ENCODE measurements at regions not wholly inside any gene's neighbourhood (a gene's known extent, or its start where the extent isn't known, plus 50 kb on each side); places are given as distances from the start of the nearest gene placed in this dataset.
"Not testable (repeated sequence)": the region's sequence is repeated elsewhere in the genome, so short reads cannot be mapped to it uniquely, and the experiment has no call there.

DNA sequence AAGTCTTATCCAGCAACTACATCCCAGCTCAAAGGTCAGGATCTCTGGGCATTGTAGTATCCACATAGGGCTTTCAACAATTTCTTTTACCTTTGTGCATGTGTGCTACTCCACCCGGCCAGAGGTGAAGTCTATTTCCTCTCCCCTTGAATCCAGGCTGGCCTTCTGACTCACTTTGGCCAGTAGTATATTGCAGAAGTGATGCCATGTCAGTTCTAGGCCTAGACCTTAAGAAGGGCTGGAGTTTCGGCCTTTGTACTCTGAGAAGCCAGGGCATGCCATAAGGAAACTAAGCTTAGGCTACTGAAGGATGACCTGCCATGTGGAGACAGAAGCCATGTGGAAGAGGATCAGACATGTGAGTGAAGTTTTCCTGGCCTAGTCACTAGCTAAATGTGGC, 191.2 kb upstream of the ATP6AP2 start:
- H3K27ac ChIP-seq (ENCODE audit: low read length), result no peak overlapping the region
- H3K36me3 ChIP-seq (ENCODE audit: insufficient read depth, low read length), result no peaks in the 10 kb centered on the region
- no peak overlapping the region for H3K9ac ChIP-seq (ENCODE audit: low read depth, low read length)
- H4K20me1 ChIP-seq (ENCODE audit: insufficient read depth, low read length), result no peaks in the 10 kb centered on the region
- no peak overlapping the region for H3K4me2 ChIP-seq (ENCODE audit: insufficient read depth, low read length)
- no peaks in the 10 kb centered on the region for H3K79me2 ChIP-seq (ENCODE audit: insufficient read depth, low read length)
- H3K4me1 ChIP-seq (ENCODE audit: insufficient read depth, low read length), result no peaks in the 10 kb centered on the region
- TF ChIP-seq, protein P1, sequence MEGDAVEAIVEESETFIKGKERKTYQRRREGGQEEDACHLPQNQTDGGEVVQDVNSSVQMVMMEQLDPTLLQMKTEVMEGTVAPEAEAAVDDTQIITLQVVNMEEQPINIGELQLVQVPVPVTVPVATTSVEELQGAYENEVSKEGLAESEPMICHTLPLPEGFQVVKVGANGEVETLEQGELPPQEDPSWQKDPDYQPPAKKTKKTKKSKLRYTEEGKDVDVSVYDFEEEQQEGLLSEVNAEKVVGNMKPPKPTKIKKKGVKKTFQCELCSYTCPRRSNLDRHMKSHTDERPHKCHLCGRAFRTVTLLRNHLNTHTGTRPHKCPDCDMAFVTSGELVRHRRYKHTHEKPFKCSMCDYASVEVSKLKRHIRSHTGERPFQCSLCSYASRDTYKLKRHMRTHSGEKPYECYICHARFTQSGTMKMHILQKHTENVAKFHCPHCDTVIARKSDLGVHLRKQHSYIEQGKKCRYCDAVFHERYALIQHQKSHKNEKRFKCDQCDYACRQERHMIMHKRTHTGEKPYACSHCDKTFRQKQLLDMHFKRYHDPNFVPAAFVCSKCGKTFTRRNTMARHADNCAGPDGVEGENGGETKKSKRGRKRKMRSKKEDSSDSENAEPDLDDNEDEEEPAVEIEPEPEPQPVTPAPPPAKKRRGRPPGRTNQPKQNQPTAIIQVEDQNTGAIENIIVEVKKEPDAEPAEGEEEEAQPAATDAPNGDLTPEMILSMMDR (IDR thresholded peaks at IDR 0.05; ENCODE audit: borderline replicate concordance, extremely low read depth, low read length, poor library complexity, severe bottlenecking), result no peak
- TF ChIP-seq EZH2 (IDR thresholded peaks at IDR 0.05; ENCODE audit: borderline replicate concordance, low read depth, low read length, severe bottlenecking), result no peak
- no peaks in the 10 kb centered on the region for H3K9me3 ChIP-seq (ENCODE audit: insufficient read depth, low read length, severe bottlenecking)
- no peak for ATAC-seq (ENCODE audit: insufficient read depth, low read depth)
- no peak overlapping the region for H3K4me3 ChIP-seq (ENCODE audit: low read depth in 1 of 2, low read length in 2 of 2)
- H3K27me3 ChIP-seq (ENCODE audit: insufficient read depth, low read length, poor library complexity), result no peaks in the 10 kb centered on the region
- no peak overlapping the region for H2AFZ ChIP-seq (ENCODE audit: low read depth, low read length)
- DNase-seq, result no peak

GRCh38 chrX:40388441-40388840, 192.3 kb upstream of the ATP6AP2 start:
- no peak for ATAC-seq (ENCODE audit: insufficient read depth, low read depth)
- no peak for DNase-seq
- H4K20me1 ChIP-seq (ENCODE audit: insufficient read depth, low read length), result no peaks in the 10 kb centered on the region
- no peak overlapping the region for H2AFZ ChIP-seq (ENCODE audit: low read depth, low read length)
- no peaks in the 10 kb centered on the region for H3K79me2 ChIP-seq (ENCODE audit: insufficient read depth, low read length)
- no peaks in the 10 kb centered on the region for H3K9me3 ChIP-seq (ENCODE audit: insufficient read depth, low read length, severe bottlenecking)
- no peak overlapping the region for H3K9ac ChIP-seq (ENCODE audit: low read depth, low read length)
- no peaks in the 10 kb centered on the region for H3K4me1 ChIP-seq (ENCODE audit: insufficient read depth, low read length)
- no peak overlapping the region for H3K27ac ChIP-seq (ENCODE audit: low read length)
- H3K4me3 ChIP-seq (ENCODE audit: low read depth in 1 of 2, low read length in 2 of 2), result no peak overlapping the region
- H3K27me3 ChIP-seq (ENCODE audit: insufficient read depth, low read length, poor library complexity), result no peaks in the 10 kb centered on the region
- no peak overlapping the region for H3K4me2 ChIP-seq (ENCODE audit: insufficient read depth, low read length)
- TF ChIP-seq, protein P1 (IDR thresholded peaks at IDR 0.05; ENCODE audit: borderline replicate concordance, extremely low read depth, low read length, poor library complexity, severe bottlenecking), result no peak
- no peak for TF ChIP-seq EZH2 (IDR thresholded peaks at IDR 0.05; ENCODE audit: borderline replicate concordance, low read depth, low read length, severe bottlenecking)
- no peaks in the 10 kb centered on the region for H3K36me3 ChIP-seq (ENCODE audit: insufficient read depth, low read length)

DNA sequence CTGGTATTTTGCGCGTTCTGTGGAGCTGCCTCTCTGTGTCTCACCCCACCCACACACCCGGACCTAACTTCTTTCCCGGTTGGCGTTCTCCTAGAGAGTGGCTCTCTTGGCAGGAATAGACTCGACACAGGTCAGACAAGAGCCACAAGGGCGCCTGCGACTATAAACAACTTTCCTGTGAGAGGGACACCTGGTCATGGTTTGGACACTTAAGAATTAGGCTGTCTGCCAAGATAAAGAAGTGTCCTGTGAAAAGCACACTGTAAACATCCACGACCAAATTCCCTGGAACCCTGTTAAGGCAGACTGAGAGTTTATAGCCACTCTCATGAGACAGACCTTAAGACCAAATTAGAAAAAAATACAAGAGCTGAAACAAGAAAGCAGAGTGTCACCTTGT, 192.9 kb upstream of the ATP6AP2 start:
- not testable (repeated sequence) for H3K27ac ChIP-seq (ENCODE audit: low read length); DNase-seq; H3K9me3 ChIP-seq (ENCODE audit: insufficient read depth, low read length, severe bottlenecking); H3K79me2 ChIP-seq (ENCODE audit: insufficient read depth, low read length); H3K9ac ChIP-seq (ENCODE audit: low read depth, low read length); H3K4me3 ChIP-seq (ENCODE audit: low read depth in 1 of 2, low read length in 2 of 2); H4K20me1 ChIP-seq (ENCODE audit: insufficient read depth, low read length); H3K27me3 ChIP-seq (ENCODE audit: insufficient read depth, low read length, poor library complexity); H2AFZ ChIP-seq (ENCODE audit: low read depth, low read length); H3K36me3 ChIP-seq (ENCODE audit: insufficient read depth, low read length); H3K4me2 ChIP-seq (ENCODE audit: insufficient read depth, low read length); ATAC-seq (ENCODE audit: insufficient read depth, low read depth); H3K4me1 ChIP-seq (ENCODE audit: insufficient read depth, low read length)

DNA sequence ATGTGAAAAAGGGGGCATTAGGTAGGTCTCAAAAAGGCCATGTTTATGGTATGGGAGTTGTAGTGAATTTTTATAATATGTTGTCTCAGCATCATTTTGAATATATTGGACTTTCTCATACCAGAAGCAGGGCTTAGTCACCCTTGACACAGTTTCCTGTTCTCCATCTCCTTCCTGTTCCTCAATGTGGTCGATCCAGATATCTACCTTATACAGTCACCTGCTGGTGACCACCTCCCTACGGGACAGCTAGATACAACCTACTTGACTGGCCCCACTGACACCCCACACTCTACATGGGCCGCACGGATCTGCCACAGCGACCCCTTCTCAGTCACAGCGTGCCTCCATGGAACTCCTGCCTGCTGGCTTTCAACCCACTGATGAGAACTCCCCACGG, 193.5 kb upstream of the ATP6AP2 start:
- H3K27ac ChIP-seq (ENCODE audit: low read length); H3K36me3 ChIP-seq (ENCODE audit: insufficient read depth, low read length); ATAC-seq (ENCODE audit: insufficient read depth, low read depth); H2AFZ ChIP-seq (ENCODE audit: low read depth, low read length); H3K9me3 ChIP-seq (ENCODE audit: insufficient read depth, low read length, severe bottlenecking); H3K4me2 ChIP-seq (ENCODE audit: insufficient read depth, low read length); H3K9ac ChIP-seq (ENCODE audit: low read depth, low read length); H3K27me3 ChIP-seq (ENCODE audit: insufficient read depth, low read length, poor library complexity); H3K4me3 ChIP-seq (ENCODE audit: low read depth in 1 of 2, low read length in 2 of 2); H3K79me2 ChIP-seq (ENCODE audit: insufficient read depth, low read length); H4K20me1 ChIP-seq (ENCODE audit: insufficient read depth, low read length); DNase-seq; H3K4me1 ChIP-seq (ENCODE audit: insufficient read depth, low read length): not testable (repeated sequence)
